Liver (tissue), 3 donors: ENCODE measurements at regions not wholly inside any gene's neighbourhood (a gene's known extent, or its start where the extent isn't known, plus 50 kb on each side); places are given as distances from the start of the nearest gene placed in this dataset.

Experiments used
- ATF3 ChIP-seq: IDR thresholded peaks from 2 replicates; pipeline ENCODE4 v1.6.1; 2016; ENCODE audit warnings: antibody characterized with exemption
- EGR1 ChIP-seq, 2 donors: IDR thresholded peaks; 2 replicates each; pipeline ENCODE4 v1.6.1; 2016 to 2018; ENCODE audit warnings: antibody characterized with exemption in 2 of 2, low read depth in 2 of 2
- HNF4A ChIP-seq, 2 donors: conservative IDR thresholded peaks; 2 replicates each; pipeline ENCODE4 v1.6.1; 2016; ENCODE audit warnings: antibody characterized with exemption in 2 of 2, mild to moderate bottlenecking in 2 of 2
- JUND ChIP-seq, 2 donors: IDR thresholded peaks; 2 replicates each; pipeline ENCODE4 v1.6.1; 2016; ENCODE audit warnings: antibody characterized with exemption in 2 of 2
- MAX ChIP-seq: IDR thresholded peaks from 2 replicates; pipeline ENCODE4 v1.6.1; 2016; ENCODE audit warnings: antibody characterized with exemption
- NR2F2 ChIP-seq: IDR thresholded peaks from 2 replicates; pipeline ENCODE4 v1.6.1; 2016; ENCODE audit warnings: antibody characterized with exemption
- REST ChIP-seq: IDR thresholded peaks from 2 replicates; pipeline ENCODE4 v1.6.1; 2016; ENCODE audit warnings: antibody characterized with exemption, mild to moderate bottlenecking
- RXRA ChIP-seq, 2 donors: IDR thresholded peaks; 2 replicates each; pipeline ENCODE4 v1.6.1; 2017 to 2018; ENCODE audit warnings: antibody characterized with exemption in 2 of 2, mild to moderate bottlenecking in 1 of 2
- SP1 ChIP-seq: IDR thresholded peaks from 2 replicates; pipeline ENCODE4 v1.6.1; 2018; ENCODE audit warnings: antibody characterized with exemption, mild to moderate bottlenecking
- YY1 ChIP-seq: IDR thresholded peaks from 2 replicates; pipeline ENCODE4 v1.6.1; 2016; ENCODE audit warnings: antibody characterized with exemption, mild to moderate bottlenecking
- ZBTB33 ChIP-seq: IDR thresholded peaks from 2 replicates; pipeline ENCODE4 v1.6.1; 2016; ENCODE audit warnings: antibody characterized with exemption
- TF ChIP-seq, protein P1 (sequence below): fragments of 150-350 bp; IDR thresholded peaks from 2 replicates; pipeline ENCODE4 v1.5.1; 2017; ENCODE audit warnings: improper control_type of control experiment, low read depth, low read length; ENCODE audit not compliant: missing input control
- donor health status: healthy.
- donor health status: healthy.

GRCh38 chr1:96887501-96887900 lies 165.9 kb downstream of the PTBP2 start:
- TF ChIP-seq, protein P1, sequence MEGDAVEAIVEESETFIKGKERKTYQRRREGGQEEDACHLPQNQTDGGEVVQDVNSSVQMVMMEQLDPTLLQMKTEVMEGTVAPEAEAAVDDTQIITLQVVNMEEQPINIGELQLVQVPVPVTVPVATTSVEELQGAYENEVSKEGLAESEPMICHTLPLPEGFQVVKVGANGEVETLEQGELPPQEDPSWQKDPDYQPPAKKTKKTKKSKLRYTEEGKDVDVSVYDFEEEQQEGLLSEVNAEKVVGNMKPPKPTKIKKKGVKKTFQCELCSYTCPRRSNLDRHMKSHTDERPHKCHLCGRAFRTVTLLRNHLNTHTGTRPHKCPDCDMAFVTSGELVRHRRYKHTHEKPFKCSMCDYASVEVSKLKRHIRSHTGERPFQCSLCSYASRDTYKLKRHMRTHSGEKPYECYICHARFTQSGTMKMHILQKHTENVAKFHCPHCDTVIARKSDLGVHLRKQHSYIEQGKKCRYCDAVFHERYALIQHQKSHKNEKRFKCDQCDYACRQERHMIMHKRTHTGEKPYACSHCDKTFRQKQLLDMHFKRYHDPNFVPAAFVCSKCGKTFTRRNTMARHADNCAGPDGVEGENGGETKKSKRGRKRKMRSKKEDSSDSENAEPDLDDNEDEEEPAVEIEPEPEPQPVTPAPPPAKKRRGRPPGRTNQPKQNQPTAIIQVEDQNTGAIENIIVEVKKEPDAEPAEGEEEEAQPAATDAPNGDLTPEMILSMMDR, result no peak
- TF ChIP-seq NR2F2 (no peak), REST (no peak), MAX (no peak), ATF3 (no peak), SP1 (no peak), ZBTB33 (no peak), YY1 (no peak), HNF4A (conservative IDR thresholded peaks at IDR 0.05) (no peak), JUND (IDR thresholded peaks at IDR 0.05) (no peak), EGR1 (IDR thresholded peaks at IDR 0.05; ENCODE audit: low read depth in 2 of 2) (no peak), RXRA (IDR thresholded peaks at IDR 0.05) (no peak)
